HG03064 (cell line): ENCODE measurements at regions not wholly inside any gene's neighbourhood (a gene's known extent, or its start where the extent isn't known, plus 50 kb on each side); places are given as distances from the start of the nearest gene placed in this dataset.
A peak's percentile ranks its signal among the peaks of the same experiment; 100 is the strongest.

Source experiments
- ATAC-seq: cut with Tn5 transposase; IDR thresholded peaks from one replicate; pipeline ENCODE4 v1.9.1; 2021; ENCODE audit warnings: low read depth; ENCODE audit not compliant: unreplicated experiment

DNA sequence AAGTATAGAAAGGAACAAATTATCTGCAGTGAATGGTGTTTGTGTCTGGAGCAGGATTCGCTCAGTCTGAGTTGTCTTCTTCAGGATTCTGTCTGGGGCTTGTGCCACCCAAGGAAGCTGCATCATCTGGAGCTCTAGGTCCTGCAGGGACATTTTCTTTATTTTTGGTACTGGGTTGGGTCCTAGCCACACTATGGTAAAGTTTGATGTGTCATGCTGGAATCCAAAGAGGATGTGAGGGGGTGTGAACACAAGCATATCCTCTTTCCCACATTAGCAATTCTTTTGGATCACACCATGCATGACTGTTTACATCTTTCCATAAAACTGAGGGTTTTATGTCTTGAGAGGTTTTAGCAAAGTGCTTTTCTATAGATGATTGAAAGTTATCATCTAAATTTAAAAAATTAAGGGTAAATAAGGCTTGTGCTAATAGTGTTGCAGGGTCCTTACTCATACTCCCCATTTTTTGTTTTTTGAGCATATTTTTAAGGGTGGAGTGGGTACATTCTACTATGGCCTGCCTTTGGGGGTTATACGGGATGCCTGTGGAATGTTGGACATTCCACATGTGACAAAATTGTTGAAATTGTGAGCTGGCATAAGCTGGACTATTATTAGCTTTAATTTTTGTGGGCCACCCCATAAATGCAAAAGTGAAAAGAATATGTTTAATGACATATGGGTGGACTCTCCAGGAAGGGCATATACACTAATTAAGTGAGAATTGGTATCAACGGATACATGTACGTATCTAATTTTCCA, 152.0 kb upstream of the HMCN1 start:
- no peak for ATAC-seq

DNA sequence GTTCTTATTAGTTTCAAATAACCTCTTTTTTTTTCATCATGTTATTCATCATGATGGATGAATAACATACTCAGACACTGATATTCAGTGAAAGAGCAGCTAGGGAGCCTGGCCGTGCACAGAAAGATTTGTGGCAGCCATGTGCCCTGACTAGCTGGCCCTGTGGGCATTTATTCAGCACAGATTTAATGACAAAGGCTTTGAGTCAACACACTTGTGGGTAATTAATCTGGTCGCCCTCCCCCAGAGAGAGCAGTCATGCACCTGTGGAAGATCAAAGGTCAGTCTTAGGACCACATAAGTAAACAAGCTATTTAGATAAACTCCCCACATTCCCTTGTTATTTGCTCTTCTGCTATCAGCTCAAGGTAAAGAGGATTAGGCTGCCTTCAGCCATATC, 153.2 kb upstream of the HMCN1 start:
- ATAC-seq = no peak

DNA sequence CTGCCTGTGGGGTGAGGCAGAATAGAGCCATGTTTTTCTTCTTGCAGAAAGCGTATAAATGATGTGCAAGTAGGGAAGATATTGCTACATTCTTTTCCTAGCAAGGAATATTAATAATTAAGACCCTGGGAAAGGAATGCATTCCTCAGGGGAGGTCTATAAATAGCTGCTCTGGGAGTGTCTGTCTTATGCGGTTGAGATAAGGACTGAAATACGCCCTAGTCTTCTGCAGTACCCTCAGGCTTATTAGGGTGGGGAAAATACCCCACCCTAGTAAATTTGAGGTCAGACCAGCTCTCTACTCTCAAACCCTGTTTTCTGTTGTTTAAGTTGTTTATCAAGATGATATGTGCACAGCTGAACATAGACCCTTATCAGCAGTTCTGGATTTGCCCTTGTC, 155.9 kb upstream of the HMCN1 start:
- no peak for ATAC-seq

GRCh38 chr1:185574139-185574875, 159.9 kb upstream of the HMCN1 start:
- no peak for ATAC-seq

- ATAC-seq = no peak
Observed at GRCh38 chr1:185573677-185574076, 160.5 kb upstream of the HMCN1 start.

- ATAC-seq = no peak
Observed at GRCh38 chr1:185573162-185573561, 161.0 kb upstream of the HMCN1 start.

GRCh38 chr1:185570962-185571361, 163.2 kb upstream of the HMCN1 start:
- no peak for ATAC-seq

- no peak for ATAC-seq
Observed at GRCh38 chr1:185568155-185569123, 165.8 kb upstream of the HMCN1 start.

DNA sequence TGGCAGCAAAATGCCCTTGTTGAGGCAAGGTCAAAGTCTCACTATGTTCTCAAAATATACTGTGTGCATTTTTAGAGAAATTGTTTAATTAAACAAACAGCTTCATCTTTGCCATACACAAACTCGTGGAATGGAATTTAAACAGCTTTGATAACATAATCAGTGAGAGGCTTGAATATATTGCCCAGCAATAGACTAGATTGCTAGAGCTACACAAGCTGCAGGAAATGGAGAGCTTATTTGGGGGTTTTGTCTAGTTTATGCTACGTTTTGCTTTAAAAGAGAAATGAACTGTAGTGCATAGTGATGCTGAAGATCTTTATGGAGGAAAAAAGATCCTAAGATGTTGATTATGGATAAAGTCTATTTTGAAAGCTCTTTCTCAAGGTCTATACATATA, 166.8 kb upstream of the HMCN1 start:
- ATAC-seq = no peak

- no peak for ATAC-seq
Observed at GRCh38 chr1:185566995-185567394, 167.2 kb upstream of the HMCN1 start.

DNA sequence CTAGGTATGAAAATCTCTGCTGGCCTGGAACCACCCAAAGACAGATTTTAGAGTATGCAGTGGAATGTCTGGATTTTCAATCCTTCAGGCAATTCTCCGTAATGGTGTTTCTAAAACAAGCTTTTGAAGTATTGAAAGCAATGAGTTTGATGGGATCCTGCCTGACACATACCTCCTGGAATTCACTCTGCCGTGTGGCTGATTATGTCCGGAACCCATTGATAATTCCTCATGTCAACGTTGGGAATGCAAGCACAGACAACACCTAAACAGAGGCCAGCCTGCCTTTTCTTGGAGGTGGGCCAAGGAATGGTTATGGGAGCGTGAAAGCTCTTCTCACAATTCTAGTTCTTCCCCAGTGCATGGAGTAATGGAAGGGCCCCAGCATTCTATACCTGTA, 168.9 kb upstream of the HMCN1 start:
- ATAC-seq = no peak

DNA sequence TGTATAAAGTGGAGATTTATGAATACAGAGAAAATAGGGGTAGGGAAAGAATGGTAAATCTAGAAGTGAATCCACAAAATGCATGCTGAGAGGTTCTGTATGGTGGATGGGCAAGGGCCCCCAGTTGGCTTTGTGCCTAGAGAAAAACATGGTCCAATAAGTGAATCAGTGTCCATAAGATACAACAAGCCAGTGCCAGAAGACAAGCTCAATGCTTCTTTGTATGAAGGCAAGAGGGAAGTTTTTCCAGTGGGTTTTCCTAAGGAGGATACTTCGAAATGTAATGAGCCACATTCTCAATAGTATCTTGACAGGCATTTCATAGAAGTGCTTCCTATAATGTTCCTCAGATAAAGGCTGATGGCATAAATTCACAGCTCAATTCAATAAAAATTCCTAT, 169.4 kb upstream of the HMCN1 start:
- ATAC-seq = no peak

- no peak for ATAC-seq
Observed at GRCh38 chr1:185562461-185563359, 171.5 kb upstream of the HMCN1 start.

DNA sequence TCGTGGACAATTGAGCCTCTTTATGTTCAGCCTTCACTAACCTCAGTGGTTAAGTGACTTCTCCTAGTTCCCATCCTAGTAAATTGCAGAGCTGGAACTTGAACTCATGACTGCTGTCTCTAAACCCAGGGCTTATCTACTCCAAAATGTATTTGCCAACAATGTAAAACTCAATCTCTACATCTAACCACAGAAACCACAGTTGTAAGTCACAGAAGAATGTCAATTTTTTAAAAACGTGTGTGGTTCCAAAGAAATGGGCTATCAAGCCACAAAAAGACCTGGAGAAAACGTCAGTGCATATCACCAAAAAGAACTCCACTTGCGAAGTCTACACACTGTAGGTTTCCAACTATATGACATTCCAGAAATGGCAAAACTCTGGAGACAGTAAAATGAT, 172.6 kb upstream of the HMCN1 start:
- no peak for ATAC-seq

DNA sequence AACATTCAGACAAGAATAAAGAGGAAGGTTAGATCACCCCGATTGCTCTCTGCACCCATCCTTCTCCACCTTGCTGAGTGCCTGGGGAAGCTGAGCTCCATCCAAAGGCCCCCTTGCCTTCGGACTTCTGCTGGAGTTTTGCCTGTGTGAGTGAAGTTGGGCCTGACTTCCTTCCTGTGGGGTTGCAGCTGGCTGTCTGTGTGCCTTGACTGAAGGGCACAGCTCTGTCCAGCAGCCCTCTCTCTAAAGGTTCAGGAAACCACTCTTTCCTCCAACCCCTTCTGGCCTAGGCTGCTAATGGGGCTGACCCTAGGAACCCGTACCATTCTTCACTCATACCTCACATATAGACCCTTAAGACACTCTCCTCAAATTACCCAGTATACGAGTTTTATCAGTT, 173.4 kb upstream of the HMCN1 start:
- ATAC-seq = no peak

DNA sequence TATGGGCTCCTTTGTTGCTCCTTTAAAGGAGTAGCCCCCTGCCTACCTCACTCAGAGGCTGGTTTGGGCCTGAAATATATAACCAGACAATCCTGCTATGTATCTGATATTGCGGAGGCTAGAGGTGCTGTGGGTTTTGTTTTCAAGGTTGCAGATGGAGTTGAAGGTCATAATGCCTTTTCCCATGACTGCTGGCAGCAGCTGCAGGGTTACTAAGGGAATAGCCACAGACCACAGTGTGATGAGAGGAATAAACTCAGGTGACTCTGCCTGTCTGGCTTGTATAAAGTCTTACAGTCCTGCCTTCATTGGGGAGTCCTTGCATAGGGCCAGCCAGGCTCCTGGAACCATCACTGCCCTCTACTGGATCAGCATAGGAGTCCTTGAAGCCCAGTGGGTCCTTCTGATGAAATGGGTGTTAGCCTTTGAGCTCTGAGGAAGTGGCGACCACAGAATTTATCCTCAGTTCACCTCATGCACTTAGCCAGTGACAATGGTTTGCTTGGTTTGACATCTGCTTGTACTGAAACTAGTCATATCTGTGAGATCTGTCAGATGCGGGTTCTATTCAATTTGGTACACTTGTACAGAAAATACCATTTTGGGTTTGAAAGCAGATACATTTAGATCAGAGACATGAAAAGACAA, 174.4 kb upstream of the HMCN1 start:
- peak; percentile 97 for ATAC-seq

DNA sequence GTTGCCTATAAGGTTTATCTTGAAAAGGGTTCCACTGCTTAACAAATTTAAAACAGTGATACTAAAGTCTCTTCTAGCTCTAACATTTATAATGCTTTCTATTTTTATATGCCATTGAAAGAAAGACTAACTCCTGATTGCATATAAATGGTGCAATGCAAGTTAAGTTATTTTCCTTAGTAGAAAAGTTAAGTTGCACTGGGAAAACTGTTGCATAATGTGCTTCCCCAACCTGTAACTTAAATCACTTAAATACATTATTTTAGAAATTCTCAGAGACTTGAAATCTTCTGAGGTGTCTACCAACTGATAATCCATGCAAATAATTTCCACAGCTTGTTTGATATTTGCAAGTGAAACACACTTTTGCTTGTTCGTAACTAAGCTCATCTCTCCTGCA, 175.0 kb upstream of the HMCN1 start:
- no peak for ATAC-seq

- ATAC-seq = no peak
Observed at GRCh38 chr1:185556561-185556960, 177.6 kb upstream of the HMCN1 start.

DNA sequence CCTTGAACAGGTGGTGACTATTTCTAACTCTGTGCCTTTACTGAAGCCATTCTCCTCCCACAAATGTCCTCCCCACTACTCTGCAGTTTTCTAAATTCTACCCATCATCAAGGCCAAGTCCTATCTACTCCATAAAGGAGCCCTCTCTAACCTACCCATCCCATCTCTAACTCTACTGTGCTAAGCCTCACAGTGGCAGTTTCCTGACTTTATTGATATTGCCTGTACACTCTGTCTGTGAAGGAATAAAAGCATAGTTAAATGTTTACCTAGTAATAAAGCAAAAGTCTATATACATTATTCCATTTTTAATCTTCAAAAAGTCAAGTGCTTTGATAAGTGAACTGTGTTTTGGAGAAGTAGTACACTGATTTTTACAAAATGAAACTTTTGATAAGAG, 178.4 kb upstream of the HMCN1 start:
- ATAC-seq = no peak

DNA sequence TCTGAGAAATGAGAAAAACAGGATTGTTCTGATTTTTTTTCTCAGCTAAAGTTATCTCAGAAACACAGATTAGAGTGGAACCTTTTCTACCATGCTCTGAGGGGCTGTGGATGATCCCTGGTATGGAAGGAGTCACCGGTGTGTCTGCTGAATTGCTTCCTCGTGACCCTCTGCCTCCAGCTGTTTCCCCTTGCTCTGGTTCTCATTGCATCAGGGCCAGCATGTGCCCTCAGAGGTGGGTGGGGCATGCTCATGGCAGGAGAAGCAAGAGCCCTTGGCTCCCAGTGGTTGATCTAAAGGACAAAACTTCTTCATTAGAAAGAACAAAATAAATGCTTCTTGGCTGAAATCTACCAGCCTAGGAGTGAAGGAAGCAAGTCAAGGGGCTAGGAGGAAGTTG, 183.2 kb upstream of the HMCN1 start:
- ATAC-seq = no peak
